Transverse colon (tissue), 4 donors: ENCODE measurements at regions not wholly inside any gene's neighbourhood (a gene's known extent, or its start where the extent isn't known, plus 50 kb on each side); places are given as distances from the start of the nearest gene placed in this dataset.

Source experiments
- DNase-seq: peaks from one replicate; pipeline ENCODE4 v3.0.0-alpha.2; 2019
- H3K27ac ChIP-seq, 4 donors: fragments of 200-600 bp; sonication (generic); 2 replicates each; pipeline ENCODE4 v1.5.1; 2016 to 2018; ENCODE audit warnings: inconsistent platforms in 4 of 4
- H3K27me3 ChIP-seq: fragments of 200-600 bp; sonication (generic); 2 replicates; pipeline ENCODE4 v1.5.1; 2017; ENCODE audit warnings: inconsistent platforms
- H3K36me3 ChIP-seq, 4 donors: fragments of 200-600 bp; sonication (generic); 2 replicates each; pipeline ENCODE4 v1.5.1; 2017 to 2019; ENCODE audit warnings: inconsistent platforms in 4 of 4
- H3K4me1 ChIP-seq, 4 donors: fragments of 200-600 bp; sonication (generic); 2 replicates each; pipeline ENCODE4 v1.5.1; 2017 to 2020; ENCODE audit warnings: inconsistent platforms in 4 of 4
- H3K4me3 ChIP-seq, 4 donors: fragments of 200-600 bp; sonication (generic); 1 replicate in 1 of 4; 2 replicates in 3 of 4; pipeline versions ENCODE4 v1.5.1 to v1.6.1; 2017 to 2019; ENCODE audit warnings: inconsistent platforms in 4 of 4
- H3K9me3 ChIP-seq, 2 donors: fragments of 200-600 bp; sonication (generic); 2 replicates each; pipeline ENCODE4 v1.5.1; 2017 to 2019; ENCODE audit warnings: inconsistent platforms in 2 of 2
- EP300 ChIP-seq: sonication (generic); formaldehyde crosslinking; IDR thresholded peaks from one replicate; pipeline ENCODE4 v1.6.1; 2017; ENCODE audit warnings: antibody characterized with exemption, low read depth
- POLR2A ChIP-seq: fragments of 450-650 bp; IDR thresholded peaks from one replicate; pipeline ENCODE4 v1.6.1; 2016; ENCODE audit warnings: antibody characterized with exemption, mild to moderate bottlenecking, moderate library complexity
- POLR2AphosphoS5 ChIP-seq, 3 donors: sonication (generic); formaldehyde crosslinking; IDR thresholded peaks; one replicate each; pipeline ENCODE4 v1.6.1; 2016; ENCODE audit warnings: antibody characterized with exemption in 3 of 3
- WGBS, 2 donors: methylation state at CpG; one replicate each; pipeline ENCODE4 v1.1.5; 2018; ENCODE audit warnings: low coverage in 1 of 2; 5-methylcytosine and 5-hydroxymethylcytosine counted together
- in situ Hi-C, 4 donors: fragments of 200-750 bp; cut with MboI; loops; one replicate each; pipeline versions ENCODE4 v1.15.0 to v1.15.1; 2017; ENCODE audit warnings: low sequenced_read_pairs in 3 of 4, low pct_ligation_motif_present in 1 of 4, low pct_unique_long_range_greater_than_20kb in 1 of 4
- intact Hi-C: fragments of 100-400 bp; cut with DNase I; formaldehyde crosslinking; loops from one replicate; pipeline ENCODE4 v1.15.1; 2023; ENCODE audit warnings: low total_unique reads
- TF ChIP-seq, protein P1 (sequence below), 5 experiments: fragments of 200-600 bp in 3 of 5; fragments of 450-650 bp in 2 of 5; sonication (generic) in 3 of 5; IDR thresholded peaks; 1 replicate in 2 of 5; 2 replicates in 3 of 5; pipeline ENCODE4 v1.5.1; 2016 to 2017; ENCODE audit warnings: antibody characterized with exemption in 5 of 5, inconsistent platforms in 3 of 5, mild to moderate bottlenecking in 2 of 5, moderate library complexity in 1 of 5

- DNase-seq: no peak
- intact Hi-C loops (no loop called here), in situ Hi-C loops (no loop called here)
- Histone ChIP-seq H3K4me1 (peaks cover 0 to 4% (median 0%) of the 10 kb centered on the region in 4 donors), H3K27ac (no peak overlapping the region), H3K4me3 (no peak overlapping the region), H3K36me3 (no peaks in the 10 kb centered on the region), H3K9me3 (no peaks in the 10 kb centered on the region), H3K27me3 (peaks cover 4% of the 10 kb centered on the region)
- TF ChIP-seq POLR2A: no peak
- no peak for TF ChIP-seq EP300
- TF ChIP-seq, protein P1, sequence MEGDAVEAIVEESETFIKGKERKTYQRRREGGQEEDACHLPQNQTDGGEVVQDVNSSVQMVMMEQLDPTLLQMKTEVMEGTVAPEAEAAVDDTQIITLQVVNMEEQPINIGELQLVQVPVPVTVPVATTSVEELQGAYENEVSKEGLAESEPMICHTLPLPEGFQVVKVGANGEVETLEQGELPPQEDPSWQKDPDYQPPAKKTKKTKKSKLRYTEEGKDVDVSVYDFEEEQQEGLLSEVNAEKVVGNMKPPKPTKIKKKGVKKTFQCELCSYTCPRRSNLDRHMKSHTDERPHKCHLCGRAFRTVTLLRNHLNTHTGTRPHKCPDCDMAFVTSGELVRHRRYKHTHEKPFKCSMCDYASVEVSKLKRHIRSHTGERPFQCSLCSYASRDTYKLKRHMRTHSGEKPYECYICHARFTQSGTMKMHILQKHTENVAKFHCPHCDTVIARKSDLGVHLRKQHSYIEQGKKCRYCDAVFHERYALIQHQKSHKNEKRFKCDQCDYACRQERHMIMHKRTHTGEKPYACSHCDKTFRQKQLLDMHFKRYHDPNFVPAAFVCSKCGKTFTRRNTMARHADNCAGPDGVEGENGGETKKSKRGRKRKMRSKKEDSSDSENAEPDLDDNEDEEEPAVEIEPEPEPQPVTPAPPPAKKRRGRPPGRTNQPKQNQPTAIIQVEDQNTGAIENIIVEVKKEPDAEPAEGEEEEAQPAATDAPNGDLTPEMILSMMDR (IDR thresholded peaks at IDR 0.05): no peak
- TF ChIP-seq POLR2AphosphoS5 (IDR thresholded peaks at IDR 0.05): no peak
- 91 to 100% methylated on average over 2 to 7 of the region's 7 CpGs for WGBS, 2 donors
These were observed 594.9 kb upstream of the CFAP20DC start for GRCh38 chr3:59644479-59645402.

DNA sequence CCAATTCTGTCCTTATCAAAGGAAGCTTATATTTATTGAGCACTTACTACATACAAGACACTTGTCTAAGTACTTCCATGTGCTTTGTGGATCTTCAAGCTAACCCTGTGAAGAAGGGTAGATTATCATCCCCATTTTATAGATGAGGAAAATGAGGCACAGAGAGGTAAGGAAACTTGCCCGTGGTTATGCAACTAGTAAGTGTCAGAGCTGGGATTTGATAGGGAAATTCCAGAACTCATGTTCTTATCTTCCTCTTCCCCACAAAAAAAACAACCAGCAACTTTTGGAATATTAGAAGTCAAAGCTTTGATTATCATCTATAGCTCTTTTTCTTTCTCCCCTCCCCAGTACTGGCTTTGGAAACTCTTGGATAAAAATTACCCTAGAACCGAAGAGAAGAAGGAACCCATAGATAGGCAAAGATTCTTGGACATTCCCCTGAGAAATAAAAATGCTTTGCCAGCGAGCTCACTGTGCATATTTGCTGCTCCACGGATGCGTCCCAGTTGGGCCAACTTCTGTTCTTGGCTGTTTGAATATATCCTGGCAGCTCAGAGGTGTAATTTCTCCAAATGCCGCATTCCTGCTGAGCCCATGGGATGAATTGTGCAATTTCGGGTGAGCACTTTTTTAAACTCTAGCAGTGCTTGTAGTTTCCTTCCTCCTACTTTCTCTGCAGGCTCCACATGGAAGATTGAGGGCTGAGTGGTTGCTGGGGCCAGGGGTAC is 591.5 kb upstream of the CFAP20DC start:
- no peaks in the 10 kb centered on the region for H3K36me3 ChIP-seq
- DNase-seq: no peak
- intact Hi-C loops: no loop called here
- in situ Hi-C loops: no loop called here
- WGBS, 2 donors: 54 to 60% methylated on average over 6 to 7 of the region's 7 CpGs
- peak in 1 of 3 donors; percentile 7 for TF ChIP-seq POLR2AphosphoS5 (IDR thresholded peaks at IDR 0.05)
- no peak for TF ChIP-seq EP300
- H3K27me3 ChIP-seq: peaks cover 4% of the 10 kb centered on the region
- H3K9me3 ChIP-seq: no peaks in the 10 kb centered on the region
- no peak overlapping the region for H3K27ac ChIP-seq
- H3K4me1 ChIP-seq: peaks cover 0 to 4% (median 0%) of the 10 kb centered on the region in 4 donors
- H3K4me3 ChIP-seq: no peak overlapping the region

DNA sequence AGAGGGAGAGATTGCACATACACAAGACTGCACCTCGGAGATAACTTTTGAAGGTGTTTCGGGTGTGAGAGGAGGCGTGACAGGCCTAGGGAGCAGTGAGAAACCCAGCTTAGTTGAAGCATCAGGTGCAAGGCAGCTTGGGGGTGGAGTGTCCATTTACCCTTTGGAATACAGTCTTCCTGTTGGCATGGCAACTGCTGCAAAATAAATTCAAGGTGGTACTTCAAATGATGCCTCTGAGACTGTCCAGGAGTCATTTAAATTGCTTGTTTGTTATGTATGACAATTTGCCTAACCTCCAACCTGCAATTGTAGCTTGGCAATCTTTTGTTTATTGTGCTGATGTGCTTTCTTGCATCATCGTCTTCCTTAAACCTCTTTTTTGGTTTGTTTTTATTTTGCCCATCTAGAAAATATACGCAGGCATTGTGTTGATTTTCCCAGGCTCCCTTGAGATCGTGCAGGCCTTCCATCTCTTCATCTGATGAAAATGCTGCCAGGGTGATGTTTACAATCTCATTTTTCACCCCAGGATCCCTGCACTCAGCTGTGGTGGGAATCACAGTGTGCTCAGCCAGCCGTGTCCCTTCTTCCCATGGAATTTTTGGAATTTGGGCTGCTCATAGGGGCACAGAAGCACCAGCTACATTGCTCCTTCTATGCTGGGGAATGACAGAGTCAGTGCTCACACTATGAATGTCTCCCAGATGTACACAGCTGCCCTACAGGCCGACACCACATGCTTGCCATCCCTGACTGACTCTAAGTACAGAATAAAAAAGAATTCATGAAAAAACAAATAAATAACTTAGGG is 583.1 kb upstream of the CFAP20DC start:
- H3K27ac ChIP-seq: peak overlapping the region in 2 of 4 donors; percentile 17 to 21
- DNase-seq: no peak

DNA sequence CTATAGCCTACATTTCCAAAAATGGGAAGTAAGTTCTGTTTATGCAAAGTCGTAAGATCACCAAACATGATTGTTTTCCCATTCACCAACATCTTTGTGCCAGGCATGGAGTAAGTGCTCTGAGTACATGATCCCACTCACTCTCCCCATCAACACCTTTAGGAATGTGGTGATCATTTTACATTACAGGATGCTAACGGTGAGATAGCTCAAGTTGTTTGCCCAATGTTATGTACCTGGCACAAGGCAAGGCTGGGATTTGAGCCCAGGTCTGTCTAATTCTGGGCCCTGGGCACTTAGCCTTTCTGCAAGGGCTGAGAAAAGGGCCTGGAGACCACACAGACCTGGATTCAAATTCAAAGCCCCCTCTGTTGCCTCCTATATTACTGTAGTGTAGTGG is 581.7 kb upstream of the CFAP20DC start:
- 88% methylated on average over 2 of the region's 2 CpGs; no CpG with 5 or more reads in 1 of the 2 donors for WGBS, 2 donors
- Histone ChIP-seq H3K27ac (no peak overlapping the region), H3K4me3 (no peak overlapping the region), H3K9me3 (no peaks in the 10 kb centered on the region), H3K27me3 (no peaks in the 10 kb centered on the region), H3K36me3 (no peaks in the 10 kb centered on the region), H3K4me1 (peaks cover 0 to 5% (median 0%) of the 10 kb centered on the region in 4 donors)
- in situ Hi-C loops: no loop called here
- intact Hi-C loops: loop anchor here (10.0 kb wide), 1 partner anchor 1023 kb away; no protein-coding TSS in a partner anchor
- TF ChIP-seq EP300 (no peak), POLR2AphosphoS5 (IDR thresholded peaks at IDR 0.05) (no peak)
- no peak for DNase-seq

More for the DNA sequence above, 583.1 kb upstream of the CFAP20DC start:
- Histone ChIP-seq H3K27me3 (no peaks in the 10 kb centered on the region), H3K9me3 (no peaks in the 10 kb centered on the region), H3K4me3 (no peak overlapping the region), H3K36me3 (no peaks in the 10 kb centered on the region), H3K4me1 (peaks cover 0 to 5% (median 0%) of the 10 kb centered on the region in 4 donors)
- intact Hi-C loops (loop anchor here (10.0 kb wide), 1 partner anchor 1022 kb away; no protein-coding TSS in a partner anchor), in situ Hi-C loops (no loop called here)
- 75 to 78% methylated on average over 6 to 8 of the region's 8 CpGs for WGBS, 2 donors
- TF ChIP-seq POLR2A (no peak), EP300 (no peak), POLR2AphosphoS5 (IDR thresholded peaks at IDR 0.05) (no peak)
- TF ChIP-seq, protein P1 (IDR thresholded peaks at IDR 0.05): no peak
